Colon (tissue), 2 donors: ENCODE measurements at regions not wholly inside any gene's neighbourhood (a gene's known extent, or its start where the extent isn't known, plus 50 kb on each side); places are given as distances from the start of the nearest gene placed in this dataset.

Source experiments
- FAIRE-seq: peaks from 2 replicates; lab custom pipeline; 2012; peaks lifted over from hg19 to GRCh38; lab: Jason Lieb, UNC
- donor health status: control.
- donor health status: control.

- FAIRE-seq = no peak
Measured at GRCh38 chr18:38007676-38008330, 442.2 kb upstream of the CELF4 start.

DNA sequence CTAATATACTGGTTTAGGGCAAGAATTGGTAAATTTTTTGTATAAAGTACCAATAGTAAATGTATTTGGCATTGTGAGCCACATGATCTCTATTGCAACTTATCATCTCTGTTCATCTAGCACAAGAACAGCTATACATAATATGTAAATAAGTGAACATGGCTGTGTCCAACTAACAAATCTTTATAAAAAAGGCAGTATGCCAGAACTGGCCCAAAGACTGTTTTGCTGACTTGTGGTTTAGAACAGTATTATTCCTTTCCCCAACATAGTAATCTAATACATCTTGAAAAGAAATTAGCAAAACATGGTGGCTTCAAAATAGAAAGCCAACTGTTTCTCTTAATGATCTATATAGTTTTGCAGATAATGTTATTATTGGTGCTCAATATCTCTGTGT is 441.4 kb upstream of the CELF4 start:
- no peak for FAIRE-seq

- no peak for FAIRE-seq
Measured at GRCh38 chr18:38006541-38006940, 440.9 kb upstream of the CELF4 start.

GRCh38 chr18:37997695-37998094 is 432.1 kb upstream of the CELF4 start:
- FAIRE-seq = no peak

DNA sequence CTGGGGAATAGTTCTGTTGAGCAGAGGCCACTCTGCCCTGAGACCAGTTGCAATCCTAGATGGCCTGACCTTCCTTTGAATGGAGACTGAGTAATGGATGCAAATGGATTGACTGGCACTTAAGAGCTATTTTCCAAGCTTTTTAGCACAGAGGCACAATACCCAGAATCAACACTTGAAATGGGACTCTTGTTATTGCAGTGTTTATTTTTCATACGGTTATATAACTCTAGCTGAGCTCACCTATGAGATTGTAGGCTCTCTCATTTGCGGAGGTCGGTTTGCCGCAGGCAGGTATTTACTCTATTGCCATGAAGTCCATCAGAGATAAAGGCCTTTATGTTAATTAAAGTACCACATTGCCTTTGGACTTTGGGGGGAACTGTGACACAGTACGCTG is 422.3 kb upstream of the CELF4 start:
- FAIRE-seq = no peak

DNA sequence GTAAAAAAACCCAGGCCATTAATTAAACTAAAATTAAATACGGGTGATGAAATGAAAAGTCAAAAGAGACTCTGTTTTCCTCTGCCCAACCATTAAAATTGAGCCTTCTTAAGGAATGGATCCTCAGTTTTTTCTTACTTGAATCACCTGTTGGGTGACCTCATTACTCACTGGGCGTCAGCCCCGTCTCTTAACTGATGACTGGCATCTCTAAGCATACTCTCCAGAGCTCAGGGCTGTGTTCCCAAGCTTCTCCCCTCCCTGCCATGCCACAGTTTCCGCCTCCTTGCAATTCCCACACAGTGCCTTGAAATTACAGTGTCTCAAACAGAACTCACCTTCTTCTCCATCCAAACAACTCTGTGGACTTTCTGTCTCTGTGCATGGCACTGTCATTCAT is 421.1 kb upstream of the CELF4 start:
- no peak for FAIRE-seq

GRCh38 chr18:37985126-37985525 is 419.5 kb upstream of the CELF4 start:
- FAIRE-seq = no peak

GRCh38 chr18:37980556-37980955 is 415.0 kb upstream of the CELF4 start:
- FAIRE-seq = no peak

DNA sequence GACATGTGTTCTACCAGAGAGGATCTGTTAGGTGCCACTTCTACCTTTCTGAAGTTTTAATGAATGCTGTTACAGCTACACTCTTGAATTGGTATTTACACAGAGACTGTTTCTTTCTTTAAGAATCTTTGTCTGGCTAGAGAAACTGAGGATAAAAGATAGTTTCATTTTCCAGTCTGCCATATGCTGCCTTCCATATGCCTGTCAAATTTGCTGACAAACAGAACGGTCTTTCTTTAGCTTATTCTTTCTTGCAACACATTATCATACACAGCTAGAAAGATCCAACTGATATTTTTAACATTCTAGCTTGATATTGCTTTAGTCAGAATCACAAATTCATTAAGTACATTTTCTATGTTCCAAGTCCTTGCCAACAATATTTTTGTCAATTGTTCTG is 409.8 kb upstream of the CELF4 start:
- no peak for FAIRE-seq

DNA sequence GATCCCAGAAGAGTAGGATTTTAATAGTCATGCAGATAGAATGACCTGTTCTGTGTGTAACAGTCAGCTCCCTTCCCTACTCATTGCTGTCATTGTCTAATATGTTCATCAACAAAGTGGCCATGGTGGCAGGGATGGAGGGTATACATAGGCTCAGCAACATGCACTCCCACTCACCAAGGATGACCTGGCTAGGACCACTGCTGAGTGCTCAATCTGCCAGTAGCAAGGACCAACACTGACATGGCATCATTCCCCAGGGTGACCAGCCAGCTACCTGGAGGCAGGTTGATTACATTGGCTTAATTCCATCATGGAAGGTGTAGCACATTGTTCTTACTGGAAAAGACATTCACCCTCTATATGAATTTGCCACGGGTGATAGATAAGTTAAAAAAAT is 401.7 kb upstream of the CELF4 start:
- FAIRE-seq = no peak

GRCh38 chr18:37965572-37965970 is 400.0 kb upstream of the CELF4 start:
- no peak for FAIRE-seq

DNA sequence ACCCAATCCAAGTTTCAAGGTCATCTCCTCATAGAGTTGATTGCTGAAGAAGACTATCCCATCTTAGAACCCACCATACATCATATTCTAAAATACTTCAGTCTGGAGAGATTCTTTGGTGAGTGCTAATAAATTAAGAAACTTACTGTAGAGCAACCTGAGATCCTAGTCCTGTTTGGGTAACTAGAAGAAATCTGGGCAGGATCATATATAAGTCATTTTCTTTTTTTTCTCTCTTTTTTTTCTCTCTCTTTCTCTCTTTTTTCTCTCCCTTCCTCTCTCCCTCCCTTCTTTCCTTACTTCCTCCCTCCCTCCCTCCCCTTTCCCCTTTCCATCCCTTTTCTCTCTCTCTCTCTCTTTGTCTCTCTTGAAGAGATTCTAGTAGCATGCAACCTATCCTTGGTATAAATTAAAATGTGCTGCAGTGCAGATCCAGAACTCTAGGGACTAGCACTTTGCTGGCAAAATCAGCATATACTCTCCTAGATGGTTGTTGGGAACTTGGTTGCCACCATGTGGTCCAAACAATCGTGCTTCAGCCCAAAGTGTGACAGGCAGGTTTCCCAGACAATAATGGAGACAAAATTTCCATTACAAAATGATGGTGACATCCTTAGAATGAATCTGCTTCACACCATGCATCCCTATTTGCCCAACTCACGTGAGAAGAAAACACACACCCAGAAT is 399.4 kb upstream of the CELF4 start:
- no peak for FAIRE-seq

- FAIRE-seq = no peak
Measured at GRCh38 chr18:37963837-37964236, 398.2 kb upstream of the CELF4 start.

DNA sequence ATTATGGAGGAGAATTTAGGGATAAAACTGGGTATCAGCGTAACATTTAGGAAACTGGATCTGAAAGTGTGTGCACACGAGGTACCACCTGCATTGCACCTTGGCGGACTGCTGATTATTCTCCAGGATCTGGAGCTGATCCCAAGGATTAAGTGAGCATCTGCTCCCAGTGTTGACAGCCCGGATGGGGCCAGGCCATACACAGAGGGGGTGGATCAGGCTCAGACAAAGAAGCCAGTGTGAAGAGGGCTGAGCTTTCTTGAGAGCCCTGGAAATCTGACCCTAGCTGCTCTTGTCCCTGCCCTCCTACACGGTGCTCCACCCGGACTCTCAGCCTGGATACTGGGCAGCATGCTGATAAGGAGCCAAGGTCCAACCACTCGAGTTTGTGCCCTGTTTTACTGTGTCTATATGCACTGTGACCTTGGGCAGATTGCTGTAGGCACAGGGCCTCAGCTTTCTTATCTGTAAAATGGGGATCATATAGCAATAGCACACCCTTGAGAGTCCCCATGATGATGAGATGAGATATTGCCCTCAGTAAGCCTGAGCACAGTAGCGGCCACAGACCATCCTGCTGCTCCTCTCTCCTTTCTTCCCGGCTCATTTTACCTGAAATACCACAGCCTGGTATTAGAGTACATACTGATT is 396.8 kb upstream of the CELF4 start:
- FAIRE-seq = no peak

GRCh38 chr18:37958499-37958898 is 392.9 kb upstream of the CELF4 start:
- no peak for FAIRE-seq

- no peak for FAIRE-seq
Measured at GRCh38 chr18:37956902-37957301, 391.3 kb upstream of the CELF4 start.

DNA sequence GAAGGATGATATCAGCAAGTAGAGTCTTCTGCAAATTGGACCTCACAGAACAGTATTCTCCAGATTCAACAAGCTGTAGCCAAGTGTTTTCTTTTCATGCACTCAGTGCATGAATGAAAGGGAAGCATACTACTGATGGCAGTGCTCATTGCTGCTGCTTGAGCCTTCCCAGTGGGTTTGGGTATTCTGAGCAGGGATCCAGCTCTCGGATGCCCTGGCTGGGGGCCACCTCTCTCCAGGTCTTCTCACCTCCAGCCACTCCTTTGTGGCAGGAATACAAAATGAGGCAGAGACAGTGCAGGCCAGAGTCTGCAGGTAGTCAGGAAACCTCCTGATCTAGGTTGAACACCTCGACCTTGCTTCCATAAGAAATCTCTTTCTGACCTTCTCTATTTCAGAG is 390.4 kb upstream of the CELF4 start:
- FAIRE-seq = no peak

DNA sequence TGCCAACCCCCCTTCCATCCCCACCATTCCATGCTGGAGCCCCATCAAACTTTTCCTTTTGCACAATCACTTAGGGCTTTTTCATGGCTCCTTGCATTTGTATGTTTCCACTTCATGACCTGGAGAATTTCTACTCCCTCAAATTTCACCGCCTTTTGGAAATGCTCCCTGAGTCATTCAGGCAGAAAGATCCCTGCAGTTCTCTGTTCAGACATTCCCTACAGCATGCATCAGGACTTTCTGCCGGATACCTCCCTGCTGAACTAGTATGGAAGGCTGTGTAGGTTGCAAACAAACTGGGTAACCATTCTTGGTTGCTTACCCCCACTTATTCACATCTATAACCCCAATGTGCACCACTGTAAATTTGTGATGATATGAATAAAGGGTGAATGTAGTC is 389.6 kb upstream of the CELF4 start:
- no peak for FAIRE-seq

DNA sequence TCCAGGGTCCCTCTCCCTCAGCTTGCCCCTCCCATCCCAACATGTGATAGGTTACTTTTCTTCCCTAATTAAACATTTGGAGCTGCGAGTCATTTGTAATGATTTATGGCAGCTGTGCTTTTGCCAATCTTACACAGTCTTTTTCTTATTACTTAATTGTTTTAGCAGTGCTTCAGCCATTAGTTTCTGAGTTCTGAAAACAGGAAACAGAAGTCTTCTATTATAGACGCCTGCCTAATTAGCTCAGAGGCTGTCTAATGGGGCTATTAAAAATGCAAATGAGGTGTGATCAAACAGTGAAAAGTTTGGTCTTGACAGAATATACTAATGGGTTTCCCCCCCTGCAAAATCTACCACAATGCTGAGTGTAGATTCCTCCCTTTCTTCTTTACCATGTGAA is 388.3 kb upstream of the CELF4 start:
- FAIRE-seq = no peak

GRCh38 chr18:37948471-37948870 is 382.9 kb upstream of the CELF4 start:
- FAIRE-seq = no peak

- no peak for FAIRE-seq
Measured at GRCh38 chr18:37946324-37946723, 380.7 kb upstream of the CELF4 start.

GRCh38 chr18:37944700-37945270 is 379.2 kb upstream of the CELF4 start:
- no peak for FAIRE-seq

DNA sequence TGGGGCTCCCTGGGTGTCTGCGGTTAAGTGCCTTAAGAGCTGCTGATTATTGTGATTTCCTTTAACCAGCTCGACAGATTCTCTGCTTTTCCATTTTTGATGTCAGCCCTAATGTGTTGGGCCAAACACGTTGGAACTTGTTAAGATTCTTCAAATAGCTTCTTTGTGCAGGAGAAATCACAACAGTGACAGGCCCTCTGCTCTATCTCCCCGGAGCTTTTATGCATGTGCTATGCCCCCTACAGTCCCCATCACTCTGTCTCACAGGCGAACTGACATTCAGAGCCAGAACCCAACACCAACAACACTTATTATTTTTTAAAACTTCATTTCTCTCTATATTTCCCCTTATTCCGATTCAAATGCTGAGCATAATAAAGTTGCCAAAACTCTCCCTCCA is 371.7 kb upstream of the CELF4 start:
- no peak for FAIRE-seq
